ENCODE measurements at regions not wholly inside any gene's neighbourhood (a gene's known extent, or its start where the extent isn't known, plus 50 kb on each side); places are given as distances from the start of the nearest gene placed in this dataset.

DNA sequence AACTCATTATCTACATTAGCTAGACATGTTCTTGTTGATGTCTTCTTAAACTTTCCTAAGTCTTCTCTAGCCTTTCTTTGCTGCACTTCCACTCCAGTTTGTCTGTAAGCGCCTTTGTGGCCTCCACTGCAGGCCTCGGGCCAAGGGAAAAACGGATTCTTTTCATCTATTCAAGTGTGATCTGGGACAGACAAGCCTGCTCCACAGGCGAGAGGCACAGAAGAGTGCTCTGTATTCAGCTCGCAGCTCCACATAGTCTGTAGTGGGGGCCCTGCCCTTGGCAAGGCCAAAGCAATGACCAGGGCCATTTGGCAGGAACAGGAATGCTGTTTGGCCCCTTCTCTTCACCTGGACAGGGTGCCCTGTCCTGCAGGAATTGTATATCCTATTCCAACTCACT is 84.1 kb upstream of the BARX2 start:
- no peak for DNase-seq (ENCODE audit: low read depth)

DNA sequence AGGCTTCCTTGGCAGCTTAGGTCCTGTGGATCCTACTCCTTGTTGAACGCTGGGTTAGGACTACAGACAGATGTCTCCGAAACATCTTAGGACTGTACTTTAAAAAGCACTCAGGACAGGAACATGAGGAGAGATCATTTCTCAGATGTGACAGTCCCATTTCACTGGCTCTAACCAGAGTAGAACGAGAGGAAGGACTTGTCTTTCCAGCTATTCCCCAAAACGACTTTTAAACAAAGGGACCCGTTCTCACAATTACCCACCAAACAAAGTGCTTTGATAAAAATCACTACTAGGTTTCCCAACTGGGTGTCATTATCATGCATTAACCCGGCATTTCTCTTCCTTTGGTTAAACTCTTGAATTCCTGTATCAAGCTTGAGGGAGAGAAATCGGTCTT is 84.7 kb upstream of the BARX2 start:
- DNase-seq (ENCODE audit: low read depth) = no peak

DNA sequence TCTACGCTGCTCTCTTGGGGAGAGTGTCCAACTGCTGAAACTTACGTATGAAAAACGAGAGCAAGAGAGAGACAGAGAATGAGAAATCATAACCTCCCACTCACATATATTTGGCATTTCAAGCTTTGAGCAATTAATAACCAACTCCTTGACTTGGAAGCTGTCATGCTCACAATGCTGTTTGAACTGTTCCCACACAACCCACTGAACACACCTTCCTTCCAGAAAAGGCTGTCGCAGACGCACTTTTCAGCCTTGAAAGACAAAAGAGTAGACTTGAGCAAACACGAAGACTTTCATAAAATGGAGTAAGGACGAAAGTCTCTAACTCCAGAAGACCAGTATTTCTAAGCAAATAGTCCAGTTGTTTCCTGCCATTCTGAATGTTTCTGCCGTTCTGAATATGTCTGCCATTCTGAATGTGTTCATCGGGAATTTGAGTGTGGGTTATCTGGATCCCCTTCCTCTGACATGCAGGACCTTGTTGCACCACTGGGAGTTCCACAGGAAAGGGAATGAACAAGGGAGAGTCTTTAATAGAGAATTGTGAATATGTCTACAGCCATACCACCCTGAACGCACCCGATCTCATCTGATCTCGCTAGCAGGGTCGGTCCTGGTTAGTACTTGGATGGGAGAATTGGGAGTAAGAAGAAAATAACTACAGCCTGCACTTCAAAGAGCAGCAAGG is 86.2 kb upstream of the BARX2 start:
- no peak for DNase-seq (ENCODE audit: low read depth)

DNA sequence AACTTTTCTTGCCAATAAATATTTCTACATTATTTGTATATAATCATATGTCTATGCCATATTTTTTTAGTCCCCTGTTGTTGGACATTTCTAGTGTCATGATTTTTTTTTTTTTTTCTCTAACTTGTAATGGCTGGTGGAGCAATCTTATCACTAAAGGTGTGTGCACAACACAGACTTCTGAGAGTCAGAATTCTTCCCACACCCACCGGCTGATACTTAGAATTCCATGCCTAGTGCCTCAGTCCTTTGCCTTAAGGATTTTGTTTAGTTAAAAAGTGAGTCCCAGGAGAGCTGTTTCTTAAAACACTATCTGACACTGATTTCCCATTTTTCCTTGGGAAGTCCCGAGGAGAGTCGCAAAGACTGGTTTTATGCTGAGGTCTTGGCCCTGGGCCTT is 87.7 kb upstream of the BARX2 start:
- no peak for DNase-seq (ENCODE audit: low read depth)

DNA sequence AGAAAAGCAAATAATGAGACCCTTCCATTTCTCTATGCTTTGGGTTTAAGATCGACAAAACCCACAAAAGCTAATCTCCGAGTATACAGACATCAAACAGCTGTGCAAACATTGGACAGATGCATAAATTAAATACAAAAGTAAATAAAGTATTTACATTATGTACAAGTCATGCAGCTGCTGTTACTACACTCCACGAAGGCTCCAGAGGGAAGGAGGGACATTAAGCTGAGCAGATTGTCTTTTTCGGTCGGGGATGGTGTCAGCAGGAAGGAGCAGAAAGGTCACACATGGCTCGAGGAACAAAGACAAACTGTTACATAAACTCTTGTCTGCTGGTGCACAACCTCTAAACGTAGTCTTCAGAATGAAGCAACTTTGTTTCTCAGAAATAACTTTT is 88.8 kb upstream of the BARX2 start:
- DNase-seq (ENCODE audit: low read depth) = no peak

DNA sequence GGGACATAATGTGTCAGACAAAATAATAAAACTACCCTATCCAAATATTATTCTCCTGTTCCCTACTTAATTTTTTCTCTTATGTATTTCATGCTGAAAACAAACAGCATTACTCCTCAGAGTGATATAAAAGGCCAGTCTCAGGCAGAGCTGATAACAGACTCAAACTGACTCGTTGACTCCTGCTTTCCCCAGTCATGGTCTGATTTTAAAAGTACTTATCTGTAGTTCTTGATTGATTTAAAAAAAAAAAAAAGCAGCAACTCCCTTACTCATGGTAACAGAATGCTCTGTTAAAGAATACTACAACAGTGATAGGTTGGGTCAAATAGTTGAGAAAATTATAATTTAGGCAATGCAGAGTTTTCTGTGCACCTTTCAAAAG is 90.3 kb upstream of the BARX2 start:
- no peak for DNase-seq (ENCODE audit: low read depth)

DNA sequence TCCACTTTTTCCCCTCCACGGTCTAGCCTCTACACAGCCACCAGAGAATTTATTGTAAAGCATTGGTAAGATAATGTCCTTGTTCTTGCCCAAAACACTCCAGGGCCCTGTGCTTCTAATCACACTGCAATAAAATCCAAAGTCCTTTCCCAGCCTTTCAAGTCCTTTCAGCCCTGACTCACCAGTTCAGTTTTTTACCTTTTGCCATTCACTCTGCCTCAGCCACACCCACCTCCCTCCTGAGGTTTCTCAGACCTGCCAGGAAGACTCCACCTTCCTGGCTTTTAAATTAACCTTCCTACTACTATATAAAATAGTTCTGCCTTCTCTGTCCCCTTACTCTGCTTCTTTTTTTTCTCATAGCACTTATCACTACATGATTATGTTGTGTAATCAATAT is 91.0 kb upstream of the ARHGAP32 start:
- no peak for DNase-seq (ENCODE audit: low read depth)

DNA sequence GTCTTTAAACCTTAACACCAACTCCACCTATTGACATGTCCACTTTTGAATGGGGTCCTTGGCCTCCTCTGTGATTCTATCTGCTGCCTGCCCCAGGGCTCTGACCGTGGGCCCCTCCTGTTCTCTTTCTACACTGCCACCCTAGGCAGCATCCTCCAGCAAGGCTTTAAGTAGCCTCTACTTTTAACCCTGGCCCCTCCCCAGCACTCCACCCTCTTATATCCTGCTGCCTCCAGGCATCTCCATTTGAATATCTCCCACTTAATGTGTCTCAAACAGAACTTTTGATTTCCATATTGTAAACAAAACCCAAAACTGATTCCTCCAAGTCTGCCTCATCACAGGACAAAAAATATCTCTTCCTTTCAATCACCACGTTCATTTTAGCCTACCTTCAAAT is 90.5 kb upstream of the ARHGAP32 start:
- DNase-seq (ENCODE audit: low read depth) = no peak

DNA sequence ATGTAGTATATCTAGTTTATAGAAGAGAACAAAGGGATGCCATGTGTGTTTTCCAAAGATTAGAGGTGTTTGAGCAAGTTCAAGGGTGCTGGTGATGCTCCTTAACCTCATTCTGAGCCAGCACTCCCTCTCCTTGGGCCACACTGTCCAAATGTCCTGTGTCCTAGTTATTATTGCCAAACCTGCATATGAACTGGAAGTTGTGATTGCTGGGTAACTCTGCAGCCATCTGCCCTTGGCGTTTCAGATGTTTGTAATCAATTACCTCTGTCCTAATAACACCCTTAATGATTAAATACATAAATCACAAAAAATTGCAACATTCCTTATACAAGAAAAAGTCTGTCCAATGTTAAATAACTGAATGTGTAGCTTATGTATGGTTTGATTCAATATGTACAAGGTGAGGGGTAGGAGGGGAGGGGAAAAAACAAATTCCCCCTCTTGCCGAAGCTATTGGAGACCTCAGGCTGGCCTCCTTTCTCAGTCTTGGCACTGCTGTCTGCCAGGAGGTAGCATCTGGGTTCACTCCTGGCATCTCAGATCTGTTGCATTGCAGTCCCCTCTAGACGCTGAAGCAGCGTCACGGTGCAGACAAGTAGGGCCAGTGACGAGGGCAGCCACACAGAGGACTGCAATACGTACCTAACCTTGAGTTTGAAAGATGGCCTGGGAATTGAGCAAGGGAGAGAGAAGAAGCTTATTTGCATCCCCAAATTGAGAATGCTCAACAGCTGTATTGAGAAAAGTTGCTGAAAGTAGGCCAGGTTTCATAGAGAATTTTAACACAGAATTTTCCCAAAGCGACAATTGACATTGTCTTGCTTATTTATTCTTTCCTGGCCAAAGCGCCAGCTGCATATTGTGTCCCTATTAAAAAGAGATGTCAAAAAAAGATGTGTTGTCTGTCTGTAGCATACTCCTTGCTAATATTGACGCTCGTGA is 89.6 kb upstream of the ARHGAP32 start:
- DNase-seq (ENCODE audit: low read depth) = no peak

DNA sequence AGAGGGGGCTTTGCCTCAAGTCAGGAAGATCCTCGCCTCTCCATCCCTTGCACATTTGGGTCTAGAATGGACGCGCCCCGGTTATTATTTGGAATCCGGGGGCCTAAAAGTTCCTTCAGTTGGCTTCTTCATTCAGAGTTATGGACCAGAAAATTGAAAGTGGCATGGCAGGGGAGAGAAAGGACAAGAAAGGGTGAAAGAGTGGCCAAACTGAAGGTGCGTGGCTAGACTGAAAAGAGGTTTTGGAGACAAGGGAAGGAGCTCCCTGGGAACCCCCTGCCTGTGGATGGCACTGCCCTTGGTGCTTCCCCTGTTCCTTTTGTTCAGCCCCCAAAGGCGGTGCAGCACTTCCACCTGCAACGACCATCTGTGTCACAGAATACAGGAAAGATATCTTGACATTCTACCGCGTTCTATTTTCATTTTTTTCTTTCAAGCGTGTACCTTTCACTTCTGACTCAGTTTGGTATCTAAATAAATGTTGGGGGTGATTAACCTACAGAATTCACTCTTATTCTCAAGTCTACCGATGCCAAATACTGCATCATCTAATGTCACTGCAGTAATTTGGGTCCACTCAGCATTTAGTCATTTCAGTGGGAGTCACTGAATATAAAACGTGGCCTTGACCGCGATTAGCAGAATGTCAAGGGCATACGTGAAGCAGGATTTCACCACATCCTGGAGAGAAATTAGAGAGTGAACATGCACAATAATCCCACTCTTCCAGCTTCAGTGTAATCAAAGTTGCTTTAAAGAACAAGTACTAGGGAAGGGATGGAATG is 88.1 kb upstream of the ARHGAP32 start:
- DNase-seq (ENCODE audit: low read depth) = no peak

DNA sequence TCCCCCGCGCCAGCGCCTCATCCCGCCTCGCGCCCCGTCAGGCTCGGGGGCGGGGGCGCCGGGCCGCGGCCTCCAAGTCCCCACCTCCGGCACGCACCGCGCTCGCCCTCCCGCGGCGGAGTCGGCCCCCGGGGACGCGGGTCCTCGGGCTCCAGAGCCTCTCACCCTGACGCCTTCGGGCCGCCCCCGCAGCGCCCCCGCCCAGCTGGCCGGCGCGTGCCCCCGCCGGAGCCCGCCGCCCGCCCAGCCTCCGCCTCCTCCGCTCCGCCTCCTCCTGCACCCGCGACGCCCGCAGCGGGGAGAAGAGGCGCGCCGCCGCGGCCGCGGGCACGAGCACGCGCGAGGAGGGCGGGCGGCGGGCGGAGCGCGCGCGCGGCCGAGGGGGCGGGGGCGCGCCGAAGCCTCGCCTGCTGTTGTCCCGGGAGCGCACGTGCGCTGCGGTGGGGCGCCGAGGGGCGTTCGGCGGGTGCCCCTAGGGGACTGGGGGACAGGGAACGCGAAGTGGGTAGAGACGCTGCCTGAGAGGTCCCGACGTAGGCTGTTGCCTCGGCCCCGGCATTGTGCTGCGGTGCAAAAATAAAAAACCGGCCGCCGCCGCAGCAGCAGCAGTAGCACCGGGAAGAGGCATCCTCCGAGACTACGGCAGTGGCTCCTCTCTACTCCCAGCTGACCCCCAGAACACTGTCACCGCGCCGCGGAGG is 87.4 kb upstream of the ARHGAP32 start:
- peak; percentile 41 for DNase-seq (ENCODE audit: low read depth)

DNA sequence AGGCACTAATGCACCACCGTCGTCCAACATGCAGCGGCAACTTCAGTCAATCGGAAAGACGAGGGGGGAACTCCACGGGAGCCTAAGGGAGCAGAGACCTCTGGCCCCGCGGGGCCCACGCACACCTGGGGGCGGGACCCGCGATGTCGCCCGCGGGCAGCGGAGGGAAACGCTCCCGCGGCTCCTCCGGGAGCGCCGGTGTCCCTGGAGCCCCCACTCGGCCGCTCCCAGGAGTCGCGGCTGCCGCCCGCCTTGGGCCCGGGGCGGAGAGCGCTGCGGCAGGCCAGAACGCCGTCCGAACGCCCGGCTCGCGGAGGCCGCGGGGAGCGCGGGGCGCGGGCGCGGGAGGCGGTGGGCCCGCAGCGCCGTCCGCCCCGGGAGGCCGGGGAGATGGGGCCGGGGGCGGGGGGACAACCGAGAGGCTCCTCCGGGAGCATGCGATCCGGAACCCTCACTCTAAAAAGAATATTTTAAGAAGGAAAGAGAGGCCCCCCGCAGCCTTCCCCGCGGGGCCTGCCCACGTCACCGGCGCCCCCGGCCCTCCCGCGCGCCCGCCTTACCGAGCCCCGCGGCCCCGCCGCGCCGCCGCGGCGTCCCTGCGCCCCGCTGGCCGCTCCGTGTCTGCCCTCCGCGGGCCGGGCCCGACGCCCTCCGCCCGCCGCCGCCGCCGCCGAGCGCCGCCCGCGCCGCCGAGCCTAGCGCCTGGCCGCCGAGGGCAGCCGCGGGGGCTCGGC is 86.6 kb upstream of the ARHGAP32 start:
- DNase-seq (ENCODE audit: low read depth) = no peak

DNA sequence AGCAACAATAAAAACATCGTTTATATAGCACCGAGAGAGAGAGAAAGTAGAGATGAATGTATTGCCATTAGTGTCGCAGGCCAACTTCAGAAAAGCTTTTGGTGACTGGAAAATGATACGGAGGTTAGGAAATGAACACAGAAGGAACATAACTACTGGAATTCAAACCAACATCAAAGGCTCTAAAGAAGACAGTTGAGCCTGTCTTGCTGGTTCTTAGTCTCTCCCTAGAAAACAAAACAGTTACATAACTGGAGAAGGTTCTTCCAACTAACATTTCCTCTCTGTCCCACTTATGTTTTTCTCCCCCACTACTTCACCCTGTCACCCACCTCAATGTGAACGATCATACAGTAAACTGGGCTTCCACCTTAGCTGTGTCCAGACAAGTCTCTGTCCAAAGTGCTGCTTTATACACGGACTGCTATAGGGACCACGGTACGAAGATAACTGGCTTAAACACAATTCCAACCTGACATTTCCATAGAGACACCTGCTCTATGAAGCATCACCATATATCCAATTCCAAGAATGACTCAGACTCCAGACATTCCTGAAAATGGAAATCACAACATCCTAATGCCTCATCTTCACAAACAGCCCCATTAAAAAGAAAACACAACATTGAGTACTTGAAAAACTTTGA is 85.2 kb upstream of the ARHGAP32 start:
- DNase-seq (ENCODE audit: low read depth) = no peak

DNA sequence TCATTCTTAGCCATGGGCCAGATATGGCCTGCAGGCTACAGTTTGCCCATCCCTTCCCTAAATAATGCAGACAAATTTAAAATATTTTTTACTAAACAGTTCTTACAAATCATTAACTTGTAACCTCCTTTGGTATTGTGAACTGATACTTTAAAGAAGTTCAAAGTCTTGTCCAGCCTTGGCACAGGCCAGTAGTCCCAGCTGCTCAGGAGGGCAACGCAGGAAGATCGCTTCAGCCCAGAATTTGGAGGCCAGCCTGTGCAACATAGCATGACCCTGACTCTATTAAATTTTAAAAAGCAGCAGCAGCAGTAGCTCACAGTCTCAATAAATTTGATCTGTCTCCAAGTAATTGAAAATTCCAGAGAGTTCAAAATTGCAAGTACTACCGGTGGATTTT is 83.7 kb upstream of the ARHGAP32 start:
- no peak for DNase-seq (ENCODE audit: low read depth)

DNA sequence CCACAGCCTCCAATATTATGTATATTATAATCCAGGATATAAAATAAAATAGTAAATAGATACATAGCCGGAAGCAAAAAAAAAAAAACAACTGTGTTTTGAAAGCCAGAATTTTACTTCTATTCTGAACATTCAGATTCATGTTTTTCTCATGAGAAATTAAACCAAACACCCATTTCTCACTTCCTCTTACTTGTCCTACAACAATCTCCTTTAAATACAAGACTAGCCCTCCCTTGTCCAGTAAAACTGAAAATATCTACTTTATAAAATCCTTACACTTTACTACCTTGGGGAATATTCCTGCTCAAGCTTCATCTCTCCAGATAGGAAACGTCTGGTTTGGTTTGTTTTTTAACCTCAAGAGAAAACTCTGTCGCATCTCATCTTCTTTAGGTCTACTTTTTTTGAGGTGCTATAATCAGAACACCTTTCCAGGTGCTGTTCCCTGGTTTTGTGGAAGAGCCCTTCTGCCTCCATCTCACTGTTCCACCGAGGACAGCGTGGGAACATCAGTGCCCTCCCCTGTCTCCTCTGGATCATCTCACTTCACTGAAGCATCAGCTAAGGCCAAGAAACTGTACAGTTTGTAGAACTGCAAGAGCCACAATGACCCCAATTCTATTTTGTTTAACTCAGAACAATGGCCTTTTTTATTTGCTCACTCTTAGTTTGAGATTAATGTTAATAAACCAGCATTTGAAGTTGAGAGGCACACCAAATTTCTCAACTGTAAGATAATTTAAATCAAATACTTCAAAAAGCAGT is 82.0 kb upstream of the ARHGAP32 start:
- no peak for DNase-seq (ENCODE audit: low read depth)

DNA sequence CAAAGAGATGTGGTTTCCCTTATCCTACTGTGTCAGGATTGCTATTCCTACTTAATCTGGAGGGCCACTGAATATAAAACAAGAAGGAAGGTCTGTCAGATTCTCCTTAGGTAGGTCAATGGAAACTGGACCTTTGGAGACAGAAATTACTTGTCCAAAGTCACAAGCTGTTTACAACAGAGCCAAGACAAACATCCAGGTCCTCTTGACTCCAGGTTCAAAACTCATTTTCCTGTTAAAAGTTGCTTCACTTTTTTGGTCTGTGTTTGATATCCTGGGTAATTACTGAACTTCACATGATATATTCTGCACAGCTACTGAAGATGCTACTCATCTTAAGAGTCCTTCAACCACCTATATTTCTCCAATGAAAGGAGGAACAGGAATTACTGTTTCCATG is 81.2 kb upstream of the ARHGAP32 start:
- no peak for DNase-seq (ENCODE audit: low read depth)

DNA sequence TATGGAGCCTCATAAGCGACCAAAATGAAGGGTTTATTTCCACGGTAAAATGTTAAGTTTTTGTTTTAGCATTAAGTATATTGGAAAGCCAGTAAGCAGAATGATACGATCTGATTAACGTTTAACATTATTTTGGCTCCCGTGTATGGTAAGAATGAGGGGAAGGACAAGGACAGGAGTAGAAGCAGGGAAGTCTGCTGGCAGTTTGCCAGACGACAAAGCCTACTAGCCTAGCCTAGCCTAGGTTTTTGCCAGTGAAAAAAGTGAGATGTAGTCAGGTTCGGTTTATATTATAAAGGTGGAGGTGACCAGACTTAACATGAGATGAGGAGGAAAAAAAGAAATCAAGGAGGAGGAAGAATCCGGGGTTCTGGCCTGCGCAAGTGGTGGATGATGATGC is 78.9 kb upstream of the ARHGAP32 start:
- DNase-seq (ENCODE audit: low read depth) = no peak

DNA sequence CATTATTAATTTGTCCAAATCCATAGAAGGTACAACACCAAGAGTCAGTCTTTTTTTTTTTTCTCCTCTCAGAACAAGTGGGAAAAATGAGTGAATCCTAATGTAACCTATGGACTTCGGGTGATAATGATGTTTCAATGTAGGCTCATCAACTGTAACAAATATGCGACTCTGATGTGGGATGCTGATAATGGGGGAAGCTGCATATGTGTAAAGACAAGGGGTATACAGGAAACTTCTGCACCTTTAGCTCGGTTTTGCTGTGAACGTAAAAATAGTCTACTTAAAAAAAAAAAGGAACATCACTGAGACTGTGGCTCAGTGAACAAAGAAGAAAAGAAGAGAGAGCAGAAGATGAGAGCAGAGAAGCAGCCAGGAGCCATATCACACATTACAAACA is 78.3 kb upstream of the ARHGAP32 start:
- no peak for DNase-seq (ENCODE audit: low read depth)

DNA sequence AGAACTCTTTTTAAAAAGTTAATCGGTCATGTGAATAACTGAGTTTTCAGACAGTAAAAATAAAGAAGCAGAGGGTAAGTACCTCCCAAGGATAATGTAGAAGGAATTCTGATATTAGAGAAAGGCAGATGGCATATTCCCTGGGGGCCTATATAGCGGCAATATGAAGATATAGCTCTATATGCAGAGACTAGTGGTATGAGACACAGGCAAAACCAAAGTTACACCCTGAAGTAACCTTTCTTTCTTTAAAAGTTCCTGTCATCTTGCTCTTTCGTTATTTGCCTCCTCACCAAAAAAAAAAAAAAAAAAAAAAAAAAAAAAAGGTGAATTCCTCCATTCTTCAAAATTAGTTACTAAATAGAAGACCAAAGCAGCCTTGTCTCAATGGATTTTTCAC is 76.2 kb upstream of the ARHGAP32 start:
- no peak for DNase-seq (ENCODE audit: low read depth)

DNA sequence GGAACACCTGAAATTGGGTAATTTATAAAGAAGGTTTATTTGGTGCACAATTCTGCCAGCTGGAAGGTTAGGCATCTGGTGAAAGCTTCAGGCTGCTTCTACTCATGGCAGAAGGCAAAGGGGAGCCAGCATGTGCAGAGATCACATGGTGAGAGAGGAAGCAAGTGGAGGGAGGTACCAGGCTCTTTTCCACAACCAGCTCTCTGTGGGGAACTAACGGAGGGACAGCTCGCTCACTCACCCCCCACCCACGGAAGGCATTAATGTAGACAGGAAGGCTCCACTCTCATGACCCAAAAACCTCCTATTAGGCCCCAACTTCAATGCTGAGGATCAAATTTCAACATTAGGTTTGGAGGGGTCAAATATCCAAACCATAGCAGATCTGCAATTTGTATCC is 75.6 kb upstream of the ARHGAP32 start:
- DNase-seq (ENCODE audit: low read depth) = no peak
